ENCODE measurements at regions not wholly inside any gene's neighbourhood (a gene's known extent, or its start where the extent isn't known, plus 50 kb on each side); places are given as distances from the start of the nearest gene placed in this dataset.

- TF ChIP-seq POLR2AphosphoS5 (IDR thresholded peaks at IDR 0.05) = no peak
- TF ChIP-seq POLR2A (IDR thresholded peaks at IDR 0.05) = no peak
These were observed 211.6 kb downstream of the PTH2R start for GRCh38 chr2:208618220-208618619.
